SU-DHL-6 (cell line): ENCODE measurements at regions not wholly inside any gene's neighbourhood (a gene's known extent, or its start where the extent isn't known, plus 50 kb on each side); places are given as distances from the start of the nearest gene placed in this dataset.

Experiments used
- H2AFZ ChIP-seq: fragments of 200-600 bp; sonication (generic); 2 replicates; pipeline ENCODE4 v1.6.1; 2014; ENCODE audit warnings: low read depth, mild to moderate bottlenecking, moderate library complexity, mixed read lengths, antibody characterized with exemption, low read length; ENCODE audit not compliant: severe bottlenecking
- H3F3A ChIP-seq: fragments of 200-600 bp; shearing (Covaris generic); 2 replicates; pipeline ENCODE4 v1.6.0; 2016; ENCODE audit warnings: antibody characterized with exemption, mild to moderate bottlenecking; ENCODE audit not compliant: insufficient read depth
- H3K27ac ChIP-seq: fragments of 200-600 bp; sonication (generic); 2 replicates; pipeline ENCODE4 v1.5.1; 2016; ENCODE audit warnings: low read depth, mild to moderate bottlenecking, low read length, moderate library complexity, mixed read lengths
- H3K27me3 ChIP-seq: fragments of 200-600 bp; sonication (generic), shearing (Covaris generic); 2 replicates; pipeline ENCODE4 v1.6.0; 2014; ENCODE audit warnings: mild to moderate bottlenecking, low read length
- H3K36me3 ChIP-seq: fragments of 200-600 bp; sonication (generic); 2 replicates; pipeline ENCODE4 v1.6.1; 2014; ENCODE audit warnings: mild to moderate bottlenecking, low read length, mixed read lengths
- H3K4me2 ChIP-seq: fragments of 300-600, 200-600 bp; shearing (Covaris generic), sonication (generic); 2 replicates; pipeline ENCODE4 v1.6.0; 2014; ENCODE audit warnings: low read length, low read depth, mild to moderate bottlenecking; ENCODE audit not compliant: poor library complexity, severe bottlenecking
- H3K4me3 ChIP-seq: fragments of 200-600 bp; sonication (generic); 2 replicates; pipeline ENCODE4 v1.5.1; 2014; ENCODE audit warnings: antibody characterized with exemption, low read length, mild to moderate bottlenecking, mixed read lengths; ENCODE audit not compliant: insufficient read depth, poor library complexity, severe bottlenecking
- H3K79me2 ChIP-seq: fragments of 200-600 bp; sonication (generic); 2 replicates; pipeline ENCODE4 v1.6.1; 2014; ENCODE audit warnings: mild to moderate bottlenecking, low read length, moderate library complexity; ENCODE audit not compliant: insufficient read depth
- H3K9ac ChIP-seq: fragments of 200-600 bp; sonication (generic); 2 replicates; pipeline ENCODE4 v1.7.0; 2014; ENCODE audit warnings: mild to moderate bottlenecking, low read length
- H3K9me2 ChIP-seq: fragments of 200-600 bp; sonication (generic); replicated peaks from 2 replicates; pipeline ENCODE4 v1.6.1; 2014; ENCODE audit warnings: low read length; ENCODE audit not compliant: insufficient read depth
- H3K9me3 ChIP-seq: fragments of 200-600 bp; sonication (generic); 2 replicates; pipeline ENCODE4 v1.6.1; 2014; ENCODE audit warnings: low read length, mixed read lengths; ENCODE audit not compliant: insufficient read depth
- H4K20me1 ChIP-seq: fragments of 200-600 bp; sonication (generic); 2 replicates; pipeline ENCODE4 v1.6.1; 2014; ENCODE audit warnings: low read depth, mild to moderate bottlenecking, antibody characterized with exemption, low read length, moderate library complexity, mixed read lengths
- EZH2phosphoT487 ChIP-seq: fragments of 200-600 bp; sonication (generic), shearing (Covaris generic); conservative IDR thresholded peaks from 2 replicates; pipeline ENCODE4 v1.6.1; 2018; ENCODE audit warnings: mild to moderate bottlenecking, antibody characterized with exemption, low read length, moderate library complexity, mixed read lengths
- TF ChIP-seq, protein P1 (sequence below): fragments of 200-600 bp; sonication (generic); IDR thresholded peaks from one replicate; pipeline ENCODE4 v1.5.1; 2017; ENCODE audit warnings: antibody characterized with exemption, mild to moderate bottlenecking, low read length, moderate library complexity; ENCODE audit not compliant: insufficient read depth, poor library complexity, severe bottlenecking

DNA sequence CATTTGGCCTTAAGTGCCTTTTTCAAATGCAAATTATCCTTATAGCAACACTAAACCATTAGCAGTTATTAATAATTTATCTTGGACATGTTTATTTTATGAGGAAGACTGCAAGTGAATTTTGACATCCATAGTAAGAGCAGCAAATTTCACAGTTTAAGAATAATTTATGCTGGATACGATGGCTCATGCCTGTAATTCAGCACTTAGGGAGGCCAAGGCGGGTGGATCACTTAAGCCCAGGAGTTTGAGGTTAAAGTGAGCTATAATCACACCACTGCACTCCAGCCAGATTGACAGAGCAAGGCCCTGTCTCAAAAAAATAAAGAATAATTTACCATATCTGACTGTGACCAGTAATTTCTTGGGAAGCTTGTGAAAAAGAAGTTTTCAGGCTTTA, 286.2 kb downstream of the TMX3 start:
- H3F3A ChIP-seq: no peaks in the 10 kb centered on the region
- no peak overlapping the region for H2AFZ ChIP-seq
- H3K36me3 ChIP-seq: no peaks in the 10 kb centered on the region
- TF ChIP-seq, protein P1, sequence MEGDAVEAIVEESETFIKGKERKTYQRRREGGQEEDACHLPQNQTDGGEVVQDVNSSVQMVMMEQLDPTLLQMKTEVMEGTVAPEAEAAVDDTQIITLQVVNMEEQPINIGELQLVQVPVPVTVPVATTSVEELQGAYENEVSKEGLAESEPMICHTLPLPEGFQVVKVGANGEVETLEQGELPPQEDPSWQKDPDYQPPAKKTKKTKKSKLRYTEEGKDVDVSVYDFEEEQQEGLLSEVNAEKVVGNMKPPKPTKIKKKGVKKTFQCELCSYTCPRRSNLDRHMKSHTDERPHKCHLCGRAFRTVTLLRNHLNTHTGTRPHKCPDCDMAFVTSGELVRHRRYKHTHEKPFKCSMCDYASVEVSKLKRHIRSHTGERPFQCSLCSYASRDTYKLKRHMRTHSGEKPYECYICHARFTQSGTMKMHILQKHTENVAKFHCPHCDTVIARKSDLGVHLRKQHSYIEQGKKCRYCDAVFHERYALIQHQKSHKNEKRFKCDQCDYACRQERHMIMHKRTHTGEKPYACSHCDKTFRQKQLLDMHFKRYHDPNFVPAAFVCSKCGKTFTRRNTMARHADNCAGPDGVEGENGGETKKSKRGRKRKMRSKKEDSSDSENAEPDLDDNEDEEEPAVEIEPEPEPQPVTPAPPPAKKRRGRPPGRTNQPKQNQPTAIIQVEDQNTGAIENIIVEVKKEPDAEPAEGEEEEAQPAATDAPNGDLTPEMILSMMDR: no peak
- no peak for TF ChIP-seq EZH2phosphoT487
- no peak overlapping the region for H3K9ac ChIP-seq
- H3K27ac ChIP-seq: no peak overlapping the region
- H3K9me2 ChIP-seq: no peaks in the 10 kb centered on the region
- H3K9me3 ChIP-seq: no peaks in the 10 kb centered on the region
- H3K79me2 ChIP-seq: no peaks in the 10 kb centered on the region
- no peaks in the 10 kb centered on the region for H4K20me1 ChIP-seq
- H3K4me3 ChIP-seq: no peak overlapping the region
- H3K27me3 ChIP-seq: no peaks in the 10 kb centered on the region
- H3K4me2 ChIP-seq: no peak overlapping the region

DNA sequence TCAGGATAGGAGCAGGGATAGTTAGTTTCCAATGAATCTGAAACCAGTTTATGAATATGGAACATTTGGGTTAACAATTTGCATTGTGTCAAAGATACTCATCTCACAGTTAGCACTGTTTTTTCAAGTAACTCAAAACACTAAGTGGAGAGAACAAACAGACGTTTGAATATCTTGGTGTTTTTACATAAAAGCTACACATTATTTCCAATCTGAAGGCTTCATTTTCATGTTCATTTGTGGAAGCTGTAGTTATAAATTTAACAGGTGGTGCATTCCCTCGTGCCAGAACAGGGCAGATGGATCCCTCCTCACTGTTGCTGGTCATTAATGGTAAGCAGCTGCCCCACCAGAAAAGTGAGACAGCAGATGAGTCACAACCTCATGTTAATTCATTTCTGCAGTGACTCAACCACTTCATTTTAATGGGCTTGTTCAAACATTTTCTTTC, 286.9 kb downstream of the TMX3 start:
- Histone ChIP-seq H3K4me2 (no peak overlapping the region), H3K27ac (no peak overlapping the region), H3K9ac (no peak overlapping the region), H3K9me2 (no peaks in the 10 kb centered on the region), H3K4me3 (no peak overlapping the region), H3K27me3 (no peaks in the 10 kb centered on the region), H3K79me2 (no peaks in the 10 kb centered on the region), H3K36me3 (no peaks in the 10 kb centered on the region), H3K9me3 (no peaks in the 10 kb centered on the region), H4K20me1 (no peaks in the 10 kb centered on the region), H2AFZ (no peak overlapping the region), H3F3A (no peaks in the 10 kb centered on the region)
- TF ChIP-seq EZH2phosphoT487: no peak
- TF ChIP-seq, protein P1: no peak

DNA sequence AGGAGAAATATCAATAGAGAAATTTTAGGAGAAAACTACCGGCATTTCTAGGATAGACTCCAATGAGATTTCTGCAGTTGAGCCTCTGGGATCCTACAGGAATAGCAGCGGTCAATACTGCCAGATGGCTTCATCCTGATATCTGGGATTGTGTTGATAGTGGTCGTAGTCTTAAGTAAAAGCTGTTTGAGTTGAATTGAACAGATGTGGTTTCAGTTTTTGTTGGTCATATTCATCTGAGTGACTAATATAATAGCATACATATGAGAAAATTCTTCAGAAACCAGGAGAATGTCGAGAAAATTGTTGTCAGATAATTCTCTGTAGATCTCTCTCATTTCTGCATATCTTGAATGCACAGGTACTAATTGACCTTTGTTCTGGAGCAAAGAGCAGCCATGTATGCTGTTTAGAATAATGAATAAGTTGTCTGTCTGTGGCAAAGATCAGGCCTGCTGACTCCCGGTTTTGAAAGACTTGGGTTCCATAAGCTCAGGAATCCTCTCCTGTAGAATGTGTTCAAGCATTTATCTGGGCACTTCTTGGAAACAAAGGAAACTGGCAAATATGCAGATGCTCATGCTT, 288.1 kb downstream of the TMX3 start:
- TF ChIP-seq EZH2phosphoT487: no peak
- TF ChIP-seq, protein P1: no peak
- H3K79me2 ChIP-seq: no peaks in the 10 kb centered on the region
- no peak overlapping the region for H3K4me3 ChIP-seq
- no peak overlapping the region for H3K27ac ChIP-seq
- no peak overlapping the region for H2AFZ ChIP-seq
- no peaks in the 10 kb centered on the region for H3K27me3 ChIP-seq
- no peaks in the 10 kb centered on the region for H3K36me3 ChIP-seq
- no peaks in the 10 kb centered on the region for H3K9me2 ChIP-seq
- no peaks in the 10 kb centered on the region for H3F3A ChIP-seq
- no peaks in the 10 kb centered on the region for H4K20me1 ChIP-seq
- no peaks in the 10 kb centered on the region for H3K9me3 ChIP-seq
- H3K9ac ChIP-seq: no peak overlapping the region
- no peak overlapping the region for H3K4me2 ChIP-seq
